Choroid plexus epithelial cell (primary cell): ENCODE measurements at regions not wholly inside any gene's neighbourhood (a gene's known extent, or its start where the extent isn't known, plus 50 kb on each side); places are given as distances from the start of the nearest gene placed in this dataset.

Experiments used
- DNase-seq: peaks from one replicate; pipeline ENCODE4 v3.0.0-alpha.2; 2010; ENCODE audit warnings: low read depth
- H3K4me3 ChIP-seq: 2 replicates; pipeline ENCODE4 v1.5.1; 2011; ENCODE audit warnings: low read depth, mild to moderate bottlenecking, control low read depth, low read length, moderate library complexity
- TF ChIP-seq, protein P1 (sequence below): conservative IDR thresholded peaks from 2 replicates; pipeline ENCODE4 v1.5.1; 2011; ENCODE audit warnings: low read depth, mild to moderate bottlenecking, control low read depth, inconsistent platforms, low read length, moderate library complexity

DNA sequence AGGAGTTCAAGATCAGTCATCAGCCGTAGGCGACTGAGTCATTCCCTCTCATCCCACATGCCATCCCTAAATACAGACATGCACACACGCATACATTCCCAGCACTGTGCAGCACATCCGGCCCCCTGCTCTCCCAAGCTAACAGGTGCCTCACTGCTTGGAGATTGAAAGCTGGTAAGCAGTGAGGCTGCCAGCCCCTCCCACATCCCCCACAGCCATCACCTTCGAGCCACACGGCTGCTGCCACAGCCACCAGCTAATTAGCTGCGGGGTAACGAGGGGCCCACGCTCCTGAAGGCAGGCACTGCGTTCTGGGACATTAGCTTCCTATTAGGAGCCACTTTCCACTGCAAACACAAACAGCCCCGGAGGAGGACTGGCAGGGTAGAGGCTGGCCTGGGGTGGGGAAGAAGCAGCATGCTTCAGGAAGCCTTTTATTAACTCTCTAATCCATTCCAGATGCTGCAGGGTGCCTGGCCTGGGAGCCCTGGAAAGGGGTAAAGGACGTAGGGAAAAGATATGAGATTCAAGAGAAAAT lies 179.6 kb downstream of the CCT6B start:
- TF ChIP-seq, protein P1, sequence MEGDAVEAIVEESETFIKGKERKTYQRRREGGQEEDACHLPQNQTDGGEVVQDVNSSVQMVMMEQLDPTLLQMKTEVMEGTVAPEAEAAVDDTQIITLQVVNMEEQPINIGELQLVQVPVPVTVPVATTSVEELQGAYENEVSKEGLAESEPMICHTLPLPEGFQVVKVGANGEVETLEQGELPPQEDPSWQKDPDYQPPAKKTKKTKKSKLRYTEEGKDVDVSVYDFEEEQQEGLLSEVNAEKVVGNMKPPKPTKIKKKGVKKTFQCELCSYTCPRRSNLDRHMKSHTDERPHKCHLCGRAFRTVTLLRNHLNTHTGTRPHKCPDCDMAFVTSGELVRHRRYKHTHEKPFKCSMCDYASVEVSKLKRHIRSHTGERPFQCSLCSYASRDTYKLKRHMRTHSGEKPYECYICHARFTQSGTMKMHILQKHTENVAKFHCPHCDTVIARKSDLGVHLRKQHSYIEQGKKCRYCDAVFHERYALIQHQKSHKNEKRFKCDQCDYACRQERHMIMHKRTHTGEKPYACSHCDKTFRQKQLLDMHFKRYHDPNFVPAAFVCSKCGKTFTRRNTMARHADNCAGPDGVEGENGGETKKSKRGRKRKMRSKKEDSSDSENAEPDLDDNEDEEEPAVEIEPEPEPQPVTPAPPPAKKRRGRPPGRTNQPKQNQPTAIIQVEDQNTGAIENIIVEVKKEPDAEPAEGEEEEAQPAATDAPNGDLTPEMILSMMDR: no peak
- H3K4me3 ChIP-seq: no peak overlapping the region
- no peak for DNase-seq

DNA sequence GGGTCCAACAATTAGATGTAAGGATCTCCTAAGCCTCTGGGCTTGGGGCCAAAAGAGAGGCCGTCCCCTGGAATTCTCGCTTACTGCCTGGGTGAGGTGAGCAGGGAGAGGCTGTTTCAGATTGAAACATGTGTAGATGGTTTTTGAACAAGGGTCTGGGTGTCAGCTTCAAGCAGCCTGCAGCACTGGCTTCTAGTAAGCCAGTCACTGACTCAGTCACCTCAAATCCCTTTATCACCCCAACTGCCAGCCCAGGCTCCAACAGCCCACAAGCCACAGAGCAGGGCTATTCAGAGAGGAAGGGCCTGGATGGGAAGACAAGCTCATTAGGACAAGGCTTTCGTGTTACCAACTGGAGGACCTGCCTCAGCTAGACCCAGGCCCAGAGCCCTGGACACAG lies 180.2 kb downstream of the CCT6B start:
- H3K4me3 ChIP-seq: no peak overlapping the region
- TF ChIP-seq, protein P1: no peak
- DNase-seq: no peak

DNA sequence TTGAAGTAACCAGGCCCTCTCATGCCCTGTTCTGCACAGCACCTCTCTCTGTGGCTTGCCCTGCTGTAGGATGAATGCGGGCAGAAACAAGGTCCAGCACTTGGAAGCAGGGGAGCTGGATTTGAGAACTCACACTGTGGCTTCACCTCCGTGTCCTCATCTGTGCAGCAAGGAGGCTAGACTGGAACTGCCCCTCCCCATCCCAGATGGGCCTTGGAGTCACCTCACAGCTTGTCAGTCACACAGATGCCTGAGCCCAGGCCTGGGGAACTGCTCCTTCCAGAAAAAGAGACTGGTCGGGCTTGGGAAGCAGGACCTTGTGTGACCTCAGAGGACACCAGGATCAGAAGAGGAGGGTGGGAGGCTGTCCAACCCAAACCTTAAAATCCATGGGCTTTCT lies 180.8 kb downstream of the CCT6B start:
- no peak for DNase-seq
- TF ChIP-seq, protein P1: no peak
- no peak overlapping the region for H3K4me3 ChIP-seq

DNA sequence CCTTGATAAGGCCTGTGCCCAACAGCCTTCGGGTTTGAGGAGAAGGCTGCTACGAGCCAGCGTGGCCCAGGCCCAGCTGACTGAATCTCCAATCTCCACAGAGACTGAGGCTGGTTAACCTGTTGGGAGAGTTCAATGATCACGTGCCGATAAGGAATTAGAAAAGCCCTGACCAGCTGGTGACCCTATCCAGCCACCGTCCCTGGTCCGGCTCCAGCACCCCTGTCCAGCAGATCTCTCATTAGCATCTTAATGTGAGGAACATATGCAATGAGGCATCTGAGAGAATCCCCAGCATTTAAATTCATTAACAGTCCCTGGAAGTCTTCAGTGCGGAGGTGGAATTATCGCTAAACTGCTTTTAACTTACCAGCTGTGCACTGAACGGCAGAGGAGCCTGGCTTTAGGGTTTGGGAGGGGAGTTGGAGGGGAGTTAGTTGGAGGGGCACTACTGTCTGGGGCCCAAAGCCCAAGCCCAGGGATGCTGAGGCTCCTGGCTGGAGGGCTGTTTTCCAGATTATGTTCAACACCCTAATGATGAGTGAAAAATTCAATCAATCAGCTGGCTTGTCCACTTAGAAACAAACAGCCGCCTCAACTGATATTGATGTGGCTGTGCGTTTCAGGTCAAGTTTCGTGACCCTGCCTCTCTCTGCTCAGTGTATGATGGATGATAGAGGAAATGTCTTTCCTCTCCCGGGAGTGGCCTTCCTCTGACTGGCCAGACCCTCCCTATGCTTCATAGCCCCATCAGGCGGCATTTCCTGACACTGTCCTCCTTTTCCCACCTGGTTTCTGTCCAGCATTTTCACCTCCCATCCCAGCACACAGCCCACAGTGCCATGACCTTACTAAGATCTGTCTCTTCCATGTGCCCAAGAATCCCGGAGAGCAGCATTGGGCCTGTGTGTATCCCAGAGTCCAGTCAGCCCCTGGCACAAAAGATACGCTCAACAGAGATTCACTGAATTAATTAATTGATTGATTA lies 184.5 kb downstream of the CCT6B start:
- no peak overlapping the region for H3K4me3 ChIP-seq
- TF ChIP-seq, protein P1: no peak
- DNase-seq: no peak

DNA sequence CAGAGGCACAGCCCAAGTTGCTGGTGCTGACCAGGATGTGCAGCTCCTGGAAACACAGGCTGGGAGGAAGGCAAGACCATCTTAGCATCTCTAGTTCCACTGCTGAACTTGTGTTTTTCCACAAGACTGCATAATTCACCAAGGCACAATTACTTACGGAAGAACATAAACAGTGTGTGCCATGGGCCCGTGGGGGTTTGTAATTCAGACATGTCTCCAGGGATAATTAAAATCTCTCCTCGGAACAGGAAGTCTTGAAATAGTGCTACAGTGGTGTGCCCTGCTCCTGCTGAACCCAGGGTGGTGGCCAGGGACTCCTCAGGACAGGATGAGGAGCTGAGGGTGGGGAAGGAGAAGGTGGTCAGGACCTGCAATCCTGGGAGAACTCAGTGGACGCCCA lies 188.2 kb downstream of the CCT6B start:
- TF ChIP-seq, protein P1: no peak
- no peak for DNase-seq
- H3K4me3 ChIP-seq: no peak overlapping the region

DNA sequence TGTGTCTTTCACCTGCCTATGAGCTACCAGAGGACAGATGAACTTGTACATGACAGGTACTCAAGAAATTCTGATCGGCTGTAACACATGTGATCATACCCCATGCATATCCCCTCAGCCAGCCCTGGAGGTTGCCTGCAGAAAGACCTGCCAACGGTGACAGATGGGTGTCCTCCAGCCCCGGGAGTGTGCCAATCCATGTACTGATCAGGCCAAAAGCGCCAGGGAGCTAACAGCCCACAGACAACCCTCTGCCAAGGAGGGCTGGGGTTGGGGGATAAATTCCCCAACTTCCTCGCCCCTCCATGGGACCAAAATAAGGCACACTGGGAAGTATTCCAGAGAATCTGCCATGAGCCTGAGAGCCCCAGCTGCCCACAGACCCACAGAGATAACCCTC lies 189.4 kb downstream of the CCT6B start:
- TF ChIP-seq, protein P1: no peak
- no peak overlapping the region for H3K4me3 ChIP-seq
- no peak for DNase-seq
